ENCODE measurements at regions not wholly inside any gene's neighbourhood (a gene's known extent, or its start where the extent isn't known, plus 50 kb on each side); places are given as distances from the start of the nearest gene placed in this dataset.

- no peaks in the 10 kb centered on the region for H3K36me3 Mint-ChIP-seq (ENCODE audit: insufficient read depth, unreplicated experiment)
- CTCF ChIA-PET, result no interaction called here
- no peaks in the 10 kb centered on the region for H3K9me3 Mint-ChIP-seq (ENCODE audit: low read depth, unreplicated experiment)
- TF ChIP-seq CTCF (IDR thresholded peaks at IDR 0.05; ENCODE audit: unreplicated experiment), result no peak
- no peak overlapping the region for H3K27ac Mint-ChIP-seq (ENCODE audit: unreplicated experiment)
- intact Hi-C loops (cut with micrococcal nuclease; ENCODE audit: unreplicated experiment), result no loop called here
- H3K27me3 Mint-ChIP-seq (ENCODE audit: unreplicated experiment), result peaks cover 97% of the 10 kb centered on the region
- no peak for DNase-seq
- no peaks in the 10 kb centered on the region for H3K4me1 Mint-ChIP-seq (ENCODE audit: low read depth, unreplicated experiment)
- no TSS peak for BruUV-seq (replicated peaks)
- no peak overlapping the region for H3K4me3 Mint-ChIP-seq (ENCODE audit: low read depth, unreplicated experiment)
These were observed 81.7 kb upstream of the SHISAL1 start for GRCh38 chr22:44394246-44395117.

- intact Hi-C loops (cut with micrococcal nuclease; ENCODE audit: unreplicated experiment), result no loop called here
- Mint-ChIP-seq H3K27ac (ENCODE audit: unreplicated experiment) (no peak overlapping the region), H3K9me3 (ENCODE audit: low read depth, unreplicated experiment) (no peaks in the 10 kb centered on the region), H3K4me3 (ENCODE audit: low read depth, unreplicated experiment) (no peak overlapping the region), H3K4me1 (ENCODE audit: low read depth, unreplicated experiment) (no peaks in the 10 kb centered on the region), H3K27me3 (ENCODE audit: unreplicated experiment) (peaks cover 95% of the 10 kb centered on the region), H3K36me3 (ENCODE audit: insufficient read depth, unreplicated experiment) (no peaks in the 10 kb centered on the region)
- no peak for DNase-seq
- CTCF ChIA-PET, result no interaction called here
- BruUV-seq (replicated peaks), result no TSS peak
- no peak for TF ChIP-seq CTCF (IDR thresholded peaks at IDR 0.05; ENCODE audit: unreplicated experiment)
These were observed 80.3 kb upstream of the SHISAL1 start for GRCh38 chr22:44393066-44393465.

GRCh38 chr22:44392446-44392921 is 79.7 kb upstream of the SHISAL1 start:
- H3K4me3 Mint-ChIP-seq (ENCODE audit: low read depth, unreplicated experiment), result no peak overlapping the region

More at GRCh38 chr22:44392446-44392921, 79.7 kb upstream of the SHISAL1 start:
- intact Hi-C loops (cut with micrococcal nuclease; ENCODE audit: unreplicated experiment), result no loop called here
- no peaks in the 10 kb centered on the region for H3K9me3 Mint-ChIP-seq (ENCODE audit: low read depth, unreplicated experiment)
- DNase-seq, result no peak
- H3K36me3 Mint-ChIP-seq (ENCODE audit: insufficient read depth, unreplicated experiment), result no peaks in the 10 kb centered on the region
- TF ChIP-seq CTCF (IDR thresholded peaks at IDR 0.05; ENCODE audit: unreplicated experiment), result no peak
- H3K27ac Mint-ChIP-seq (ENCODE audit: unreplicated experiment), result no peak overlapping the region
- CTCF ChIA-PET, result interaction anchor here (0.6 kb wide), 1 partner anchor 21 kb away, joined by 3 read pairs; no protein-coding TSS in a partner anchor
- H3K27me3 Mint-ChIP-seq (ENCODE audit: unreplicated experiment), result peaks cover 95% of the 10 kb centered on the region
- no TSS peak for BruUV-seq (replicated peaks)
- H3K4me1 Mint-ChIP-seq (ENCODE audit: low read depth, unreplicated experiment), result no peaks in the 10 kb centered on the region

Data from Calu3 (cell line).